HEK293 (cell line): ENCODE measurements at regions not wholly inside any gene's neighbourhood (a gene's known extent, or its start where the extent isn't known, plus 50 kb on each side); places are given as distances from the start of the nearest gene placed in this dataset.
A peak's percentile ranks its signal among the peaks of the same experiment; 100 is the strongest.

ENCODE experiments used
- BCL11B ChIP-seq: fragments of 450-650 bp; formaldehyde crosslinking; IDR thresholded peaks from 2 replicates; pipeline ENCODE4 v1.5.1; 2016; ENCODE audit warnings: low read depth, missing biosample characterization, missing genetic modification characterization
- EGR2 ChIP-seq: fragments of 450-650 bp; formaldehyde crosslinking; IDR thresholded peaks from 2 replicates; pipeline ENCODE4 v1.5.1; 2016; ENCODE audit warnings: low read depth, missing biosample characterization, missing genetic modification characterization
- FEZF1 ChIP-seq: fragments of 450-650 bp; formaldehyde crosslinking; IDR thresholded peaks from 2 replicates; pipeline ENCODE4 v1.5.1; 2016; ENCODE audit warnings: missing biosample characterization, missing genetic modification characterization
- GLI4 ChIP-seq: fragments of 450-650 bp; formaldehyde crosslinking; IDR thresholded peaks from 2 replicates; pipeline ENCODE4 v1.5.1; 2016; ENCODE audit warnings: missing biosample characterization, missing genetic modification characterization
- KLF1 ChIP-seq: fragments of 450-650 bp; formaldehyde crosslinking; IDR thresholded peaks from 2 replicates; pipeline ENCODE4 v1.5.1; 2016; ENCODE audit warnings: missing biosample characterization, missing genetic modification characterization
- KLF7 ChIP-seq: fragments of 450-650 bp; formaldehyde crosslinking; IDR thresholded peaks from 2 replicates; pipeline ENCODE4 v1.5.1; 2016; ENCODE audit warnings: missing biosample characterization, missing genetic modification characterization, borderline replicate concordance
- MYNN ChIP-seq: fragments of 450-650 bp; formaldehyde crosslinking; IDR thresholded peaks from 2 replicates; pipeline ENCODE4 v1.5.1; 2016; ENCODE audit warnings: missing biosample characterization, missing genetic modification characterization, borderline replicate concordance
- MZF1 ChIP-seq: fragments of 450-650 bp; formaldehyde crosslinking; IDR thresholded peaks from 2 replicates; pipeline ENCODE4 v1.5.1; 2017; ENCODE audit warnings: missing biosample characterization, missing genetic modification characterization, borderline replicate concordance
- SP7 ChIP-seq: fragments of 450-650 bp; formaldehyde crosslinking; IDR thresholded peaks from 2 replicates; pipeline ENCODE4 v1.5.1; 2016; ENCODE audit warnings: missing biosample characterization, missing genetic modification characterization
- ZBTB20 ChIP-seq: fragments of 450-650 bp; formaldehyde crosslinking; IDR thresholded peaks from 2 replicates; pipeline ENCODE4 v1.5.1; 2016; ENCODE audit warnings: missing biosample characterization, missing genetic modification characterization
- ZBTB7A ChIP-seq: fragments of 450-650 bp; formaldehyde crosslinking; IDR thresholded peaks from 2 replicates; pipeline ENCODE4 v1.5.1; 2016; ENCODE audit warnings: low read depth, missing biosample characterization, missing genetic modification characterization
- ZFHX2 ChIP-seq: fragments of 450-650 bp; formaldehyde crosslinking; conservative IDR thresholded peaks from 2 replicates; pipeline ENCODE4 v1.5.1; 2016; ENCODE audit warnings: missing biosample characterization, missing genetic modification characterization
- ZNF10 ChIP-seq: fragments of 450-650 bp; formaldehyde crosslinking; IDR thresholded peaks from 2 replicates; pipeline ENCODE4 v1.5.1; 2017; ENCODE audit warnings: missing biosample characterization, missing genetic modification characterization
- ZNF140 ChIP-seq: fragments of 450-650 bp; formaldehyde crosslinking; IDR thresholded peaks from 2 replicates; pipeline ENCODE4 v1.5.1; 2016; ENCODE audit warnings: missing biosample characterization, missing genetic modification characterization
- ZNF157 ChIP-seq: fragments of 450-650 bp; formaldehyde crosslinking; IDR thresholded peaks from 2 replicates; pipeline ENCODE4 v1.5.1; 2016; ENCODE audit warnings: missing biosample characterization, missing genetic modification characterization
- ZNF174 ChIP-seq: fragments of 450-650 bp; formaldehyde crosslinking; IDR thresholded peaks from 2 replicates; pipeline ENCODE4 v1.5.0; 2017; ENCODE audit warnings: missing biosample characterization, mild to moderate bottlenecking, missing genetic modification characterization
- ZNF223 ChIP-seq: fragments of 450-650 bp; formaldehyde crosslinking; IDR thresholded peaks from 2 replicates; pipeline ENCODE4 v1.5.1; 2016; ENCODE audit warnings: missing biosample characterization, missing genetic modification characterization
- ZNF335 ChIP-seq: fragments of 450-650 bp; formaldehyde crosslinking; conservative IDR thresholded peaks from 2 replicates; pipeline ENCODE4 v1.5.1; 2016; ENCODE audit warnings: missing biosample characterization, missing genetic modification characterization
- ZNF366 ChIP-seq: fragments of 450-650 bp; formaldehyde crosslinking; conservative IDR thresholded peaks from 2 replicates; pipeline ENCODE4 v1.5.1; 2016; ENCODE audit warnings: missing biosample characterization, missing genetic modification characterization
- ZNF544 ChIP-seq: fragments of 450-650 bp; formaldehyde crosslinking; IDR thresholded peaks from 2 replicates; pipeline ENCODE4 v1.5.0; 2017; ENCODE audit warnings: missing biosample characterization, missing genetic modification characterization
- ZNF623 ChIP-seq: fragments of 450-650 bp; formaldehyde crosslinking; IDR thresholded peaks from 2 replicates; pipeline ENCODE4 v1.5.1; 2016; ENCODE audit warnings: missing biosample characterization, missing genetic modification characterization
- ZNF701 ChIP-seq: fragments of 450-650 bp; formaldehyde crosslinking; IDR thresholded peaks from 2 replicates; pipeline ENCODE4 v1.5.1; 2016; ENCODE audit warnings: missing biosample characterization, missing genetic modification characterization
- ZNF747 ChIP-seq: fragments of 450-650 bp; formaldehyde crosslinking; IDR thresholded peaks from 2 replicates; pipeline ENCODE4 v1.5.1; 2016; ENCODE audit warnings: missing biosample characterization, missing genetic modification characterization
- ZNF785 ChIP-seq: fragments of 450-650 bp; formaldehyde crosslinking; IDR thresholded peaks from 2 replicates; pipeline ENCODE4 v1.5.1; 2016; ENCODE audit warnings: missing biosample characterization, missing genetic modification characterization
- ZNF843 ChIP-seq: fragments of 450-650 bp; formaldehyde crosslinking; IDR thresholded peaks from 2 replicates; pipeline ENCODE4 v1.5.1; 2016; ENCODE audit warnings: missing biosample characterization, missing genetic modification characterization
- ZSCAN16 ChIP-seq: fragments of 450-650 bp; formaldehyde crosslinking; IDR thresholded peaks from 2 replicates; pipeline ENCODE4 v1.5.1; 2016; ENCODE audit warnings: missing biosample characterization, missing genetic modification characterization
- ZSCAN30 ChIP-seq: fragments of 450-650 bp; IDR thresholded peaks from 2 replicates; pipeline ENCODE4 v1.5.1; 2018; ENCODE audit warnings: missing biosample characterization, mild to moderate bottlenecking, missing genetic modification characterization, moderate library complexity
- ZXDB ChIP-seq: fragments of 450-650 bp; formaldehyde crosslinking; IDR thresholded peaks from 2 replicates; pipeline ENCODE4 v1.5.1; 2016; ENCODE audit warnings: missing biosample characterization, missing genetic modification characterization
- TF ChIP-seq, protein P1 (sequence below): fragments of 450-650 bp; formaldehyde crosslinking; IDR thresholded peaks from 2 replicates; pipeline ENCODE4 v1.5.1; 2016; ENCODE audit warnings: missing biosample characterization, missing genetic modification characterization
- TF ChIP-seq, protein P2 (sequence below): fragments of 450-650 bp; formaldehyde crosslinking; IDR thresholded peaks from 2 replicates; pipeline ENCODE4 v1.5.1; 2016; ENCODE audit warnings: missing biosample characterization, missing genetic modification characterization
- TF ChIP-seq, protein P3 (sequence below): fragments of 450-650 bp; formaldehyde crosslinking; IDR thresholded peaks from 2 replicates; pipeline ENCODE4 v1.5.1; 2016; ENCODE audit warnings: missing biosample characterization, missing genetic modification characterization
- TF ChIP-seq, protein P4 (sequence below): fragments of 450-650 bp; formaldehyde crosslinking; IDR thresholded peaks from 2 replicates; pipeline ENCODE4 v1.5.0; 2017; ENCODE audit warnings: missing biosample characterization, missing genetic modification characterization, borderline replicate concordance
- TF ChIP-seq, protein P5 (sequence below): fragments of 450-650 bp; formaldehyde crosslinking; IDR thresholded peaks from 2 replicates; pipeline ENCODE4; 2016; ENCODE audit warnings: missing biosample characterization, missing genetic modification characterization

DNA sequence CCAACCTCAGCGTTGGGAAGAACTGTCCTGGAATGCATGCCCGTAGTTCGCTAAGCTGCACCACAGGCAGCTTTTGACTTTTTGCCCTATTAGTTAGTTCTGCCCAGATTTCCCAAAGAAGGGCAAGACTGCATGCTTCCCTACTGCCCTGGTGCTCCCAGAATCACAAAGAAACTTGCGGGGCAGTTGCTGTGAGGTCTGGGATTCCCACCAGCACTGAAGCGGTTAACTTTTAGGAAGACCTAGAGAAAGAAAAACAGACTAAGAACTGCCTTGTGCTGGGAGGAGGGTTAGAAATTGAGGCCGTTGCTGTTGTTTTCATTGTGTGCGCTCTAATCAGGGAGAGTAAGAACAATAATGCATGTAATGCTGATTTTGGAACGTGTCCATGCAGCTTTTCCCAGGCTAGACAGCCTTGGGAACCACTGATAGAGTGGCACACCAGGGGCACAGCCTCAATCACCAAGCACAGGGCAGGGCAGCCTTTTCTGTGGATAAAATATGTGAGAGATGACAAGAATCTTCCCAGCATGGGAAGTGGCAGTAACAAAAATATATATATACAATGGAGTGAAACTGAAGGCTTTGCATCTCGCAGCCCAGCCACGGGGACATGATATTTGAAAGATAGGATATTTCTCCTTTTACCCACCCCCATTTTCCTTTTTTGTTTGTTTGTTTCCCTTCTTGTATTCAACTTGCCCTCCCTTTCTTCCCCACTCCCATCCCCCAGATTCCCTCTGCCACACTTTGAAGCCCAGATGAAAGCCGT lies 137.7 kb upstream of the HEY2 start (continued):
- TF ChIP-seq ZNF223 (tag by site-specific recombination): no peak
- no peak for TF ChIP-seq GLI4
- TF ChIP-seq SP7 (tag by site-specific recombination): no peak
- TF ChIP-seq ZNF544 (tag by site-specific recombination): no peak
- TF ChIP-seq ZFHX2 (tag by site-specific recombination): no peak
- no peak for TF ChIP-seq ZSCAN16
- TF ChIP-seq, protein P1, sequence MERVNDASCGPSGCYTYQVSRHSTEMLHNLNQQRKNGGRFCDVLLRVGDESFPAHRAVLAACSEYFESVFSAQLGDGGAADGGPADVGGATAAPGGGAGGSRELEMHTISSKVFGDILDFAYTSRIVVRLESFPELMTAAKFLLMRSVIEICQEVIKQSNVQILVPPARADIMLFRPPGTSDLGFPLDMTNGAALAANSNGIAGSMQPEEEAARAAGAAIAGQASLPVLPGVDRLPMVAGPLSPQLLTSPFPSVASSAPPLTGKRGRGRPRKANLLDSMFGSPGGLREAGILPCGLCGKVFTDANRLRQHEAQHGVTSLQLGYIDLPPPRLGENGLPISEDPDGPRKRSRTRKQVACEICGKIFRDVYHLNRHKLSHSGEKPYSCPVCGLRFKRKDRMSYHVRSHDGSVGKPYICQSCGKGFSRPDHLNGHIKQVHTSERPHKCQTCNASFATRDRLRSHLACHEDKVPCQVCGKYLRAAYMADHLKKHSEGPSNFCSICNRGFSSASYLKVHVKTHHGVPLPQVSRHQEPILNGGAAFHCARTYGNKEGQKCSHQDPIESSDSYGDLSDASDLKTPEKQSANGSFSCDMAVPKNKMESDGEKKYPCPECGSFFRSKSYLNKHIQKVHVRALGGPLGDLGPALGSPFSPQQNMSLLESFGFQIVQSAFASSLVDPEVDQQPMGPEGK (tag by site-specific recombination): no peak
- no peak for TF ChIP-seq ZNF366 (tag by site-specific recombination)
- TF ChIP-seq ZNF747 (tag by site-specific recombination): no peak
- no peak for TF ChIP-seq KLF7
- TF ChIP-seq ZNF157: no peak
- no peak for TF ChIP-seq MYNN (tag by site-specific recombination)
- TF ChIP-seq ZNF335 (tag by site-specific recombination): peak; percentile 32
- TF ChIP-seq ZXDB (tag by site-specific recombination): 0 out of 2 replicates have a peak, but pooled peaks have one; percentile 50
- TF ChIP-seq ZNF10 (tag by site-specific recombination): peak; percentile 78
- TF ChIP-seq, protein P2, sequence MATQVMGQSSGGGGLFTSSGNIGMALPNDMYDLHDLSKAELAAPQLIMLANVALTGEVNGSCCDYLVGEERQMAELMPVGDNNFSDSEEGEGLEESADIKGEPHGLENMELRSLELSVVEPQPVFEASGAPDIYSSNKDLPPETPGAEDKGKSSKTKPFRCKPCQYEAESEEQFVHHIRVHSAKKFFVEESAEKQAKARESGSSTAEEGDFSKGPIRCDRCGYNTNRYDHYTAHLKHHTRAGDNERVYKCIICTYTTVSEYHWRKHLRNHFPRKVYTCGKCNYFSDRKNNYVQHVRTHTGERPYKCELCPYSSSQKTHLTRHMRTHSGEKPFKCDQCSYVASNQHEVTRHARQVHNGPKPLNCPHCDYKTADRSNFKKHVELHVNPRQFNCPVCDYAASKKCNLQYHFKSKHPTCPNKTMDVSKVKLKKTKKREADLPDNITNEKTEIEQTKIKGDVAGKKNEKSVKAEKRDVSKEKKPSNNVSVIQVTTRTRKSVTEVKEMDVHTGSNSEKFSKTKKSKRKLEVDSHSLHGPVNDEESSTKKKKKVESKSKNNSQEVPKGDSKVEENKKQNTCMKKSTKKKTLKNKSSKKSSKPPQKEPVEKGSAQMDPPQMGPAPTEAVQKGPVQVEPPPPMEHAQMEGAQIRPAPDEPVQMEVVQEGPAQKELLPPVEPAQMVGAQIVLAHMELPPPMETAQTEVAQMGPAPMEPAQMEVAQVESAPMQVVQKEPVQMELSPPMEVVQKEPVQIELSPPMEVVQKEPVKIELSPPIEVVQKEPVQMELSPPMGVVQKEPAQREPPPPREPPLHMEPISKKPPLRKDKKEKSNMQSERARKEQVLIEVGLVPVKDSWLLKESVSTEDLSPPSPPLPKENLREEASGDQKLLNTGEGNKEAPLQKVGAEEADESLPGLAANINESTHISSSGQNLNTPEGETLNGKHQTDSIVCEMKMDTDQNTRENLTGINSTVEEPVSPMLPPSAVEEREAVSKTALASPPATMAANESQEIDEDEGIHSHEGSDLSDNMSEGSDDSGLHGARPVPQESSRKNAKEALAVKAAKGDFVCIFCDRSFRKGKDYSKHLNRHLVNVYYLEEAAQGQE (tag by site-specific recombination): no peak
- TF ChIP-seq ZNF843 (tag by site-specific recombination): peak; percentile 58; the same call in 1 of the 2 replicates
- no peak for TF ChIP-seq ZNF785
- TF ChIP-seq BCL11B: no peak
- TF ChIP-seq ZNF174 (tag by site-specific recombination): no peak
- TF ChIP-seq FEZF1 (tag by site-specific recombination): peak; percentile 78
- TF ChIP-seq ZBTB7A: no peak
- TF ChIP-seq EGR2 (tag by site-specific recombination): no peak
- no peak for TF ChIP-seq ZNF701 (tag by site-specific recombination)
- TF ChIP-seq ZNF140 (tag by site-specific recombination): no peak
- no peak for TF ChIP-seq KLF1 (tag by site-specific recombination)
- 0 out of 2 replicates have a peak, but pooled peaks have one; percentile 11 for TF ChIP-seq ZSCAN30
- TF ChIP-seq, protein P3, sequence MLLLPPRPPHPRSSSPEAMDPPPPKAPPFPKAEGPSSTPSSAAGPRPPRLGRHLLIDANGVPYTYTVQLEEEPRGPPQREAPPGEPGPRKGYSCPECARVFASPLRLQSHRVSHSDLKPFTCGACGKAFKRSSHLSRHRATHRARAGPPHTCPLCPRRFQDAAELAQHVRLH: no peak; the same call in 1 of the 2 replicates
- TF ChIP-seq MZF1: no peak
- peak; percentile 44; the same call in 1 of the 2 replicates for TF ChIP-seq ZBTB20 (tag by site-specific recombination)
- TF ChIP-seq ZNF623 (tag by site-specific recombination): no peak
- TF ChIP-seq, protein P4, sequence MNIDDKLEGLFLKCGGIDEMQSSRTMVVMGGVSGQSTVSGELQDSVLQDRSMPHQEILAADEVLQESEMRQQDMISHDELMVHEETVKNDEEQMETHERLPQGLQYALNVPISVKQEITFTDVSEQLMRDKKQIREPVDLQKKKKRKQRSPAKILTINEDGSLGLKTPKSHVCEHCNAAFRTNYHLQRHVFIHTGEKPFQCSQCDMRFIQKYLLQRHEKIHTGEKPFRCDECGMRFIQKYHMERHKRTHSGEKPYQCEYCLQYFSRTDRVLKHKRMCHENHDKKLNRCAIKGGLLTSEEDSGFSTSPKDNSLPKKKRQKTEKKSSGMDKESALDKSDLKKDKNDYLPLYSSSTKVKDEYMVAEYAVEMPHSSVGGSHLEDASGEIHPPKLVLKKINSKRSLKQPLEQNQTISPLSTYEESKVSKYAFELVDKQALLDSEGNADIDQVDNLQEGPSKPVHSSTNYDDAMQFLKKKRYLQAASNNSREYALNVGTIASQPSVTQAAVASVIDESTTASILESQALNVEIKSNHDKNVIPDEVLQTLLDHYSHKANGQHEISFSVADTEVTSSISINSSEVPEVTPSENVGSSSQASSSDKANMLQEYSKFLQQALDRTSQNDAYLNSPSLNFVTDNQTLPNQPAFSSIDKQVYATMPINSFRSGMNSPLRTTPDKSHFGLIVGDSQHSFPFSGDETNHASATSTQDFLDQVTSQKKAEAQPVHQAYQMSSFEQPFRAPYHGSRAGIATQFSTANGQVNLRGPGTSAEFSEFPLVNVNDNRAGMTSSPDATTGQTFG (tag by site-specific recombination): no peak
- TF ChIP-seq, protein P5, sequence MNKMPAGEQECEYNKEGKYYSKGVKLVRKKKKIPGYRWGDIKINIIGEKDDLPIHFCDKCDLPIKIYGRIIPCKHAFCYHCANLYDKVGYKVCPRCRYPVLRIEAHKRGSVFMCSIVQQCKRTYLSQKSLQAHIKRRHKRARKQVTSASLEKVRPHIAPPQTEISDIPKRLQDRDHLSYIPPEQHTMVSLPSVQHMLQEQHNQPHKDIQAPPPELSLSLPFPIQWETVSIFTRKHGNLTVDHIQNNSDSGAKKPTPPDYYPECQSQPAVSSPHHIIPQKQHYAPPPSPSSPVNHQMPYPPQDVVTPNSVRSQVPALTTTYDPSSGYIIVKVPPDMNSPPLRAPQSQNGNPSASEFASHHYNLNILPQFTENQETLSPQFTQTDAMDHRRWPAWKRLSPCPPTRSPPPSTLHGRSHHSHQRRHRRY (tag by site-specific recombination): no peak
